ENCODE measurements at regions not wholly inside any gene's neighbourhood (a gene's known extent, or its start where the extent isn't known, plus 50 kb on each side); places are given as distances from the start of the nearest gene placed in this dataset.

- H3K27ac ChIP-seq (ENCODE audit: low read length) = no peak overlapping the region
- DNase-seq (no peak), ATAC-seq (ENCODE audit: insufficient read depth, low read depth) (no peak)
- no peaks in the 10 kb centered on the region for H3K4me1 ChIP-seq (ENCODE audit: insufficient read depth, low read length)
- H2AFZ ChIP-seq (ENCODE audit: low read depth, low read length) = no peak overlapping the region
- no peak for TF ChIP-seq EZH2 (IDR thresholded peaks at IDR 0.05; ENCODE audit: borderline replicate concordance, low read depth, low read length, severe bottlenecking)
- TF ChIP-seq, protein P1, sequence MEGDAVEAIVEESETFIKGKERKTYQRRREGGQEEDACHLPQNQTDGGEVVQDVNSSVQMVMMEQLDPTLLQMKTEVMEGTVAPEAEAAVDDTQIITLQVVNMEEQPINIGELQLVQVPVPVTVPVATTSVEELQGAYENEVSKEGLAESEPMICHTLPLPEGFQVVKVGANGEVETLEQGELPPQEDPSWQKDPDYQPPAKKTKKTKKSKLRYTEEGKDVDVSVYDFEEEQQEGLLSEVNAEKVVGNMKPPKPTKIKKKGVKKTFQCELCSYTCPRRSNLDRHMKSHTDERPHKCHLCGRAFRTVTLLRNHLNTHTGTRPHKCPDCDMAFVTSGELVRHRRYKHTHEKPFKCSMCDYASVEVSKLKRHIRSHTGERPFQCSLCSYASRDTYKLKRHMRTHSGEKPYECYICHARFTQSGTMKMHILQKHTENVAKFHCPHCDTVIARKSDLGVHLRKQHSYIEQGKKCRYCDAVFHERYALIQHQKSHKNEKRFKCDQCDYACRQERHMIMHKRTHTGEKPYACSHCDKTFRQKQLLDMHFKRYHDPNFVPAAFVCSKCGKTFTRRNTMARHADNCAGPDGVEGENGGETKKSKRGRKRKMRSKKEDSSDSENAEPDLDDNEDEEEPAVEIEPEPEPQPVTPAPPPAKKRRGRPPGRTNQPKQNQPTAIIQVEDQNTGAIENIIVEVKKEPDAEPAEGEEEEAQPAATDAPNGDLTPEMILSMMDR (IDR thresholded peaks at IDR 0.05; ENCODE audit: borderline replicate concordance, extremely low read depth, low read length, poor library complexity, severe bottlenecking) = no peak
- H3K79me2 ChIP-seq (ENCODE audit: insufficient read depth, low read length) = no peaks in the 10 kb centered on the region
- H3K4me2 ChIP-seq (ENCODE audit: insufficient read depth, low read length) = no peak overlapping the region
- no peak overlapping the region for H3K9ac ChIP-seq (ENCODE audit: low read depth, low read length)
- H3K36me3 ChIP-seq (ENCODE audit: insufficient read depth, low read length) = no peaks in the 10 kb centered on the region
- no peak overlapping the region for H3K4me3 ChIP-seq (ENCODE audit: low read depth in 1 of 2, low read length in 2 of 2)
- H3K9me3 ChIP-seq (ENCODE audit: insufficient read depth, low read length, severe bottlenecking) = no peaks in the 10 kb centered on the region
- no peaks in the 10 kb centered on the region for H3K27me3 ChIP-seq (ENCODE audit: insufficient read depth, low read length, poor library complexity)
- H4K20me1 ChIP-seq (ENCODE audit: insufficient read depth, low read length) = no peaks in the 10 kb centered on the region
Observed at GRCh38 chr18:52054324-52054723, 285.7 kb upstream of the DCC start.

- Histone ChIP-seq H3K4me1 (ENCODE audit: insufficient read depth, low read length) (no peaks in the 10 kb centered on the region), H3K27me3 (ENCODE audit: insufficient read depth, low read length, poor library complexity) (no peaks in the 10 kb centered on the region), H2AFZ (ENCODE audit: low read depth, low read length) (no peak overlapping the region), H3K4me3 (ENCODE audit: low read depth in 1 of 2, low read length in 2 of 2) (no peak overlapping the region), H3K9ac (ENCODE audit: low read depth, low read length) (no peak overlapping the region), H3K79me2 (ENCODE audit: insufficient read depth, low read length) (no peaks in the 10 kb centered on the region), H4K20me1 (ENCODE audit: insufficient read depth, low read length) (no peaks in the 10 kb centered on the region), H3K9me3 (ENCODE audit: insufficient read depth, low read length, severe bottlenecking) (no peaks in the 10 kb centered on the region), H3K27ac (ENCODE audit: low read length) (no peak overlapping the region), H3K4me2 (ENCODE audit: insufficient read depth, low read length) (no peak overlapping the region), H3K36me3 (ENCODE audit: insufficient read depth, low read length) (no peaks in the 10 kb centered on the region)
- no peak for DNase-seq
- no peak for ATAC-seq (ENCODE audit: insufficient read depth, low read depth)
- TF ChIP-seq, protein P1 (IDR thresholded peaks at IDR 0.05; ENCODE audit: borderline replicate concordance, extremely low read depth, low read length, poor library complexity, severe bottlenecking) = no peak
Observed at GRCh38 chr18:52060607-52061304, 279.2 kb upstream of the DCC start.

GRCh38 chr18:52063923-52064322, 276.1 kb upstream of the DCC start:
- Histone ChIP-seq H3K4me3 (ENCODE audit: low read depth in 1 of 2, low read length in 2 of 2) (no peak overlapping the region), H3K36me3 (ENCODE audit: insufficient read depth, low read length) (no peaks in the 10 kb centered on the region), H3K9ac (ENCODE audit: low read depth, low read length) (no peak overlapping the region), H3K79me2 (ENCODE audit: insufficient read depth, low read length) (no peaks in the 10 kb centered on the region), H3K4me2 (ENCODE audit: insufficient read depth, low read length) (no peak overlapping the region), H3K27ac (ENCODE audit: low read length) (no peak overlapping the region), H3K9me3 (ENCODE audit: insufficient read depth, low read length, severe bottlenecking) (no peaks in the 10 kb centered on the region), H3K27me3 (ENCODE audit: insufficient read depth, low read length, poor library complexity) (no peaks in the 10 kb centered on the region), H3K4me1 (ENCODE audit: insufficient read depth, low read length) (no peaks in the 10 kb centered on the region), H2AFZ (ENCODE audit: low read depth, low read length) (no peak overlapping the region), H4K20me1 (ENCODE audit: insufficient read depth, low read length) (no peaks in the 10 kb centered on the region)
- ATAC-seq (ENCODE audit: insufficient read depth, low read depth) (no peak), DNase-seq (no peak)
- TF ChIP-seq, protein P1 (IDR thresholded peaks at IDR 0.05; ENCODE audit: borderline replicate concordance, extremely low read depth, low read length, poor library complexity, severe bottlenecking) = no peak
- TF ChIP-seq EZH2 (IDR thresholded peaks at IDR 0.05; ENCODE audit: borderline replicate concordance, low read depth, low read length, severe bottlenecking) = no peak
